WTC11 (cell line): ENCODE measurements at regions not wholly inside any gene's neighbourhood (a gene's known extent, or its start where the extent isn't known, plus 50 kb on each side); places are given as distances from the start of the nearest gene placed in this dataset.

ENCODE experiments used
- CREB1 ChIP-seq: sonication (generic); formaldehyde crosslinking; IDR thresholded peaks from 2 replicates; pipeline ENCODE4 v1.8.0; 2023; ENCODE audit warnings: mild to moderate bottlenecking, missing genetic modification reagents
- CTCF ChIP-seq: fragments of 200-600 bp; IDR thresholded peaks from 2 replicates; pipeline ENCODE4 v1.8.0; 2022; ENCODE audit warnings: antibody characterized with exemption
- ESRRA ChIP-seq: sonication (generic); formaldehyde crosslinking; IDR thresholded peaks from 2 replicates; pipeline ENCODE4 v1.8.1; 2022; ENCODE audit warnings: mild to moderate bottlenecking, missing genetic modification reagents, borderline replicate concordance
- JUN ChIP-seq: sonication (generic); formaldehyde crosslinking; IDR thresholded peaks from 2 replicates; pipeline ENCODE4 v1.8.0; 2023; ENCODE audit warnings: mild to moderate bottlenecking, missing genetic modification reagents
- NFATC4 ChIP-seq: fragments of 250-450 bp; sonication (Bioruptor Pico); IDR thresholded peaks from 2 replicates; pipeline ENCODE4 v1.9.0; 2021; ENCODE audit warnings: mild to moderate bottlenecking
- NR1H2 ChIP-seq: sonication (generic); formaldehyde crosslinking; IDR thresholded peaks from 2 replicates; pipeline ENCODE4 v1.9.0; 2021; ENCODE audit warnings: mild to moderate bottlenecking, moderate library complexity, missing genetic modification reagents
- NR2C2 ChIP-seq: sonication (generic); formaldehyde crosslinking; IDR thresholded peaks from 2 replicates; pipeline ENCODE4 v1.8.0; 2022; ENCODE audit warnings: mild to moderate bottlenecking, missing genetic modification reagents
- SMAD4 ChIP-seq: sonication (generic); formaldehyde crosslinking; IDR thresholded peaks from 2 replicates; pipeline ENCODE4 v1.8.0; 2022; ENCODE audit warnings: mild to moderate bottlenecking, missing genetic modification reagents
- TF ChIP-seq, protein P1 (sequence below): sonication (generic); formaldehyde crosslinking; IDR thresholded peaks from 2 replicates; pipeline ENCODE4 v1.8.0; 2022; ENCODE audit warnings: mild to moderate bottlenecking, missing genetic modification reagents

DNA sequence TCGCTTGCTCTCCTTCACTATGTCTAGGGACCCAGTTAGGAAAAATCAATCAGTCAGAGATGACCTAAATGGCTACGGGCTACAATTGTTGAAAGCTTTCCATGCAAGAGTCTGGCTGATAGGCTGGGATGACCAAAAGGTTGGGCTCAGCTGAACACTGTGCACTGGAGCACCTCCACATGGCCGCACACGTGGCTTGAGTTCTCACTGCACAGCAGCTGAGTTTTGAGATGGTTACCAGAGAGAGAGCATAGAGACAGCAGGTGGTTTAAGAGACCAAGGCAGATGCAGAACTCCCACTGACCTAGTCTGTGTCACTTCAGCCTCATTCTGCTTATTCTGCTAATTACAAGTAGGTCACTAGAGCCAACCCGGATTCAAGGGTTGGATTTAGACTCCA lies 2354.8 kb upstream of the C9orf72 start:
- no peak for TF ChIP-seq JUN (CRISPR knock-in tag)
- TF ChIP-seq CTCF: no peak
- no peak for TF ChIP-seq NR1H2 (CRISPR knock-in tag)
- no peak for TF ChIP-seq ESRRA (CRISPR knock-in tag)
- TF ChIP-seq NR2C2 (CRISPR knock-in tag): no peak
- TF ChIP-seq SMAD4: no peak
- no peak for TF ChIP-seq CREB1
- no peak for TF ChIP-seq NFATC4 (CRISPR knock-in tag)
- TF ChIP-seq, protein P1, sequence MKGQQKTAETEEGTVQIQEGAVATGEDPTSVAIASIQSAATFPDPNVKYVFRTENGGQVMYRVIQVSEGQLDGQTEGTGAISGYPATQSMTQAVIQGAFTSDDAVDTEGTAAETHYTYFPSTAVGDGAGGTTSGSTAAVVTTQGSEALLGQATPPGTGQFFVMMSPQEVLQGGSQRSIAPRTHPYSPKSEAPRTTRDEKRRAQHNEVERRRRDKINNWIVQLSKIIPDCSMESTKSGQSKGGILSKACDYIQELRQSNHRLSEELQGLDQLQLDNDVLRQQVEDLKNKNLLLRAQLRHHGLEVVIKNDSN: no peak
